NB4 (cell line): ENCODE measurements at regions not wholly inside any gene's neighbourhood (a gene's known extent, or its start where the extent isn't known, plus 50 kb on each side); places are given as distances from the start of the nearest gene placed in this dataset.

ENCODE experiments used
- MYC ChIP-seq: IDR thresholded peaks from 2 replicates; pipeline ENCODE4 v1.6.1; 2011; ENCODE audit warnings: low read depth, low read length
- POLR2A ChIP-seq: IDR thresholded peaks from 2 replicates; pipeline ENCODE4 v1.6.1; 2011; ENCODE audit warnings: mild to moderate bottlenecking; ENCODE audit not compliant: insufficient read length; ENCODE audit errors: extremely low read depth
- TF ChIP-seq, protein P1 (sequence below): IDR thresholded peaks from one replicate; pipeline ENCODE4 v1.5.1; 2012; ENCODE audit warnings: low read depth, low read length
- TF ChIP-seq, protein P2 (sequence below): IDR thresholded peaks from 2 replicates; pipeline ENCODE4 v1.6.1; 2011; ENCODE audit warnings: low read depth, low read length

GRCh38 chr20:12614764-12615163 lies 394.0 kb upstream of the SPTLC3 start:
- TF ChIP-seq POLR2A (no peak), MYC (no peak)
- TF ChIP-seq, protein P1, sequence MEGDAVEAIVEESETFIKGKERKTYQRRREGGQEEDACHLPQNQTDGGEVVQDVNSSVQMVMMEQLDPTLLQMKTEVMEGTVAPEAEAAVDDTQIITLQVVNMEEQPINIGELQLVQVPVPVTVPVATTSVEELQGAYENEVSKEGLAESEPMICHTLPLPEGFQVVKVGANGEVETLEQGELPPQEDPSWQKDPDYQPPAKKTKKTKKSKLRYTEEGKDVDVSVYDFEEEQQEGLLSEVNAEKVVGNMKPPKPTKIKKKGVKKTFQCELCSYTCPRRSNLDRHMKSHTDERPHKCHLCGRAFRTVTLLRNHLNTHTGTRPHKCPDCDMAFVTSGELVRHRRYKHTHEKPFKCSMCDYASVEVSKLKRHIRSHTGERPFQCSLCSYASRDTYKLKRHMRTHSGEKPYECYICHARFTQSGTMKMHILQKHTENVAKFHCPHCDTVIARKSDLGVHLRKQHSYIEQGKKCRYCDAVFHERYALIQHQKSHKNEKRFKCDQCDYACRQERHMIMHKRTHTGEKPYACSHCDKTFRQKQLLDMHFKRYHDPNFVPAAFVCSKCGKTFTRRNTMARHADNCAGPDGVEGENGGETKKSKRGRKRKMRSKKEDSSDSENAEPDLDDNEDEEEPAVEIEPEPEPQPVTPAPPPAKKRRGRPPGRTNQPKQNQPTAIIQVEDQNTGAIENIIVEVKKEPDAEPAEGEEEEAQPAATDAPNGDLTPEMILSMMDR = no peak
- TF ChIP-seq, protein P2, sequence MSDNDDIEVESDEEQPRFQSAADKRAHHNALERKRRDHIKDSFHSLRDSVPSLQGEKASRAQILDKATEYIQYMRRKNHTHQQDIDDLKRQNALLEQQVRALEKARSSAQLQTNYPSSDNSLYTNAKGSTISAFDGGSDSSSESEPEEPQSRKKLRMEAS = no peak
